H9 (cell line): ENCODE measurements at regions not wholly inside any gene's neighbourhood (a gene's known extent, or its start where the extent isn't known, plus 50 kb on each side); places are given as distances from the start of the nearest gene placed in this dataset.

Experiments used
- DNase-seq: peaks from one replicate; pipeline ENCODE4 v3.0.0-alpha.2; 2017
- H2AFZ ChIP-seq: one replicate; pipeline ENCODE4 v1.6.1; 2013; ENCODE audit warnings: mild to moderate bottlenecking, low read length, control low read depth, moderate library complexity
- H2AK5ac ChIP-seq: 2 replicates; pipeline ENCODE4 v1.6.1; 2013; ENCODE audit warnings: low read length, control low read depth, mixed read lengths; ENCODE audit not compliant: insufficient read length
- H2BK120ac ChIP-seq: one replicate; pipeline ENCODE4 v1.6.1; 2013; ENCODE audit warnings: low read depth, mild to moderate bottlenecking, low read length, control low read depth, inconsistent platforms; ENCODE audit not compliant: poor library complexity, severe bottlenecking
- H2BK12ac ChIP-seq: 2 replicates; pipeline ENCODE4 v1.6.1; 2013; ENCODE audit warnings: low read length, control low read depth, mixed read lengths, low read depth; ENCODE audit not compliant: insufficient read length
- H2BK15ac ChIP-seq: 2 replicates; pipeline ENCODE4 v1.6.1; 2013; ENCODE audit warnings: low read depth, low read length, control low read depth
- H2BK20ac ChIP-seq: one replicate; pipeline ENCODE4 v1.6.1; 2013; ENCODE audit warnings: low read depth, mild to moderate bottlenecking, low read length, control low read depth, inconsistent platforms; ENCODE audit not compliant: poor library complexity, severe bottlenecking
- H2BK5ac ChIP-seq: 2 replicates; pipeline ENCODE4 v1.6.1; 2013; ENCODE audit warnings: low read length, control low read depth, mixed read lengths; ENCODE audit not compliant: insufficient read length
- H3K14ac ChIP-seq: 2 replicates; pipeline ENCODE4 v1.6.1; 2013; ENCODE audit warnings: low read length, control low read depth; ENCODE audit not compliant: insufficient read depth
- H3K18ac ChIP-seq: 2 replicates; pipeline ENCODE4 v1.6.1; 2013; ENCODE audit warnings: low read depth, mild to moderate bottlenecking, mixed read lengths, low read length, control low read depth; ENCODE audit not compliant: insufficient read length
- H3K23ac ChIP-seq: 2 replicates; pipeline ENCODE4 v1.6.1; 2013; ENCODE audit warnings: low read length, control low read depth, mixed read lengths, low read depth; ENCODE audit not compliant: insufficient read length
- H3K23me2 ChIP-seq: 2 replicates; pipeline ENCODE4 v1.6.1; 2013; ENCODE audit warnings: low read depth, mild to moderate bottlenecking, mixed read lengths, low read length, control low read depth; ENCODE audit not compliant: insufficient read length, poor library complexity, severe bottlenecking
- H3K27ac ChIP-seq: 2 replicates; pipeline ENCODE4 v1.5.1; 2013; ENCODE audit warnings: low read length, control low read depth, mixed read lengths, low read depth; ENCODE audit not compliant: insufficient read length
- H3K27me3 ChIP-seq: 2 replicates; pipeline ENCODE4 v1.6.1; 2013; ENCODE audit warnings: low read length, control low read depth, inconsistent platforms; ENCODE audit not compliant: insufficient read depth
- H3K4ac ChIP-seq: 2 replicates; pipeline ENCODE4 v1.6.1; 2013; ENCODE audit warnings: low read depth, mild to moderate bottlenecking, control low read depth, inconsistent platforms, low read length, moderate library complexity
- H3K4me1 ChIP-seq: 2 replicates; pipeline ENCODE4 v1.6.1; 2013; ENCODE audit warnings: low read length, control low read depth, inconsistent platforms; ENCODE audit not compliant: insufficient read depth
- H3K4me2 ChIP-seq: 2 replicates; pipeline ENCODE4 v1.6.1; 2013; ENCODE audit warnings: low read length, control low read depth, mixed read lengths; ENCODE audit not compliant: insufficient read length, insufficient read depth
- H3K56ac ChIP-seq: 2 replicates; pipeline ENCODE4 v1.6.1; 2013; ENCODE audit warnings: low read depth, mild to moderate bottlenecking, mixed read lengths, low read length, control low read depth; ENCODE audit not compliant: insufficient read length
- H3K79me1 ChIP-seq: 2 replicates; pipeline ENCODE4 v1.6.1; 2013; ENCODE audit warnings: low read depth, mild to moderate bottlenecking, moderate library complexity, low read length, control low read depth, inconsistent platforms; ENCODE audit not compliant: insufficient read depth, poor library complexity, severe bottlenecking
- H3K79me2 ChIP-seq: 2 replicates; pipeline ENCODE4 v1.6.1; 2013; ENCODE audit warnings: low read length, control low read depth, inconsistent platforms; ENCODE audit not compliant: insufficient read depth
- H3K9ac ChIP-seq: 2 replicates; pipeline ENCODE4 v1.6.1; 2013; ENCODE audit warnings: low read length, control low read depth, mixed read lengths; ENCODE audit not compliant: insufficient read length; ENCODE audit errors: extremely low read depth
- H3K9me3 ChIP-seq: one replicate; pipeline ENCODE4 v1.6.1; 2013; ENCODE audit warnings: low read depth, low read length, inconsistent platforms; ENCODE audit not compliant: control insufficient read depth
- H3T11ph ChIP-seq: one replicate; pipeline ENCODE4 v1.6.1; 2013; ENCODE audit warnings: mild to moderate bottlenecking, low read length, control low read depth, inconsistent platforms
- H4K20me1 ChIP-seq: one replicate; pipeline ENCODE4 v1.6.1; 2013; ENCODE audit not compliant: control insufficient read depth, insufficient read length, insufficient read depth
- H4K5ac ChIP-seq: 2 replicates; pipeline ENCODE4 v1.6.1; 2013; ENCODE audit warnings: low read depth, mild to moderate bottlenecking, mixed read lengths, low read length, control low read depth; ENCODE audit not compliant: insufficient read length
- H4K8ac ChIP-seq: replicated peaks from 2 replicates; pipeline ENCODE4 v1.6.1; 2013; ENCODE audit warnings: low read length, control low read depth, mixed read lengths, low read depth; ENCODE audit not compliant: insufficient read length
- H4K91ac ChIP-seq: 2 replicates; pipeline ENCODE4 v1.6.1; 2013; ENCODE audit warnings: low read depth, mild to moderate bottlenecking, moderate library complexity, mixed read lengths, low read length, control low read depth; ENCODE audit not compliant: insufficient read length
- H3K27ac Mint-ChIP-seq, 3 experiments: 2 replicates in 2 of 3; 3 replicates in 1 of 3; pipeline ENCODE4 v1.8.0; 2020 to 2021; ENCODE audit warnings: mixed read lengths in 3 of 3, mild to moderate bottlenecking in 1 of 3, moderate library complexity in 1 of 3
- H3K27me3 Mint-ChIP-seq: 2 replicates; pipeline ENCODE4 v1.8.0; 2021; ENCODE audit warnings: low read depth, mild to moderate bottlenecking, moderate library complexity, mixed read lengths
- H3K36me3 Mint-ChIP-seq, 3 experiments: 2 replicates in 2 of 3; 3 replicates in 1 of 3; pipeline ENCODE4 v1.8.0; 2020 to 2021; ENCODE audit warnings: low read depth in 3 of 3, mixed read lengths in 3 of 3; ENCODE audit not compliant: insufficient read depth in 1 of 3
- H3K4me1 Mint-ChIP-seq, 2 experiments: 2 replicates each; pipeline ENCODE4 v1.8.0; 2020; ENCODE audit warnings: mixed read lengths in 2 of 2
- H3K4me3 Mint-ChIP-seq, 2 experiments: 2 replicates in 1 of 2; 3 replicates in 1 of 2; pipeline ENCODE4 v1.8.0; 2020 to 2021; ENCODE audit warnings: mild to moderate bottlenecking in 2 of 2, mixed read lengths in 2 of 2, moderate library complexity in 1 of 2
- H3K9me3 Mint-ChIP-seq, 2 experiments: 2 replicates in 1 of 2; 3 replicates in 1 of 2; pipeline ENCODE4 v1.8.0; 2020; ENCODE audit warnings: mild to moderate bottlenecking in 2 of 2, mixed read lengths in 2 of 2, moderate library complexity in 1 of 2
- WGBS: extraction: QIAGEN DNeasy Blood & Tissue Kit; methylation state at CpG from one replicate; pipeline ENCODE4 v1.1.7; 2013; ENCODE audit warnings: missing lambda C conversion rate, low lambda C conversion rate, mixed read lengths; ENCODE audit not compliant: insufficient read length; ENCODE audit errors: extremely low coverage; 5-methylcytosine and 5-hydroxymethylcytosine counted together
- TF ChIP-seq, protein P1 (sequence below): fragments of 200-600 bp; sonication (generic); conservative IDR thresholded peaks from 3 replicates; pipeline ENCODE4 v1.8.0; 2021; ENCODE audit warnings: antibody characterized with exemption, mild to moderate bottlenecking

DNA sequence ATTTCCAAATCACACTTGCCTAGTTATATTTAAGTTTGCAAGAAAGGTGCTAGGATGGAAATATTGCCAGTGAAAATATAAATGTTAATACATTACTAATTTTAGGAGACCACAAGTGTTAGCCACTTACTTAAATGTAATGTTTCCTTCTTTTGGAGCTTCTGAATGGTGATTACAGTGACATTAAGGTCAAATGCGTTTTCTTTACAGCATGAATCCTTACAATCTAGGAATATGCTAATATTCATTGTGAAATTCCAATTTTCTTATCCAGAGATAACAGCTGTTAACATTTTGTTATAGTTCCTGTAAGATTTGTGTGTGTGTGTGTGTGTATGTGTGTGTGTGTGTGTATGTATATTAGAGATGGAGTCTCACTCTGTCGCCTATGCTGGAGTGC is 70.2 kb upstream of the NUDT6 start:
- Histone ChIP-seq H2BK12ac (no peak overlapping the region), H3K23ac (no peak overlapping the region), H2AK5ac (no peak overlapping the region), H2AFZ (no peak overlapping the region), H2BK15ac (no peak overlapping the region), H3K27ac (no peak overlapping the region), H3K56ac (no peak overlapping the region), H4K20me1 (no peaks in the 10 kb centered on the region), H3K4me1 (no peaks in the 10 kb centered on the region), H3K27me3 (no peaks in the 10 kb centered on the region), H4K5ac (no peak overlapping the region), H3K23me2 (no peaks in the 10 kb centered on the region), H3K18ac (no peak overlapping the region), H2BK120ac (no peak overlapping the region), H3T11ph (no peak overlapping the region), H3K79me1 (peaks cover 6% of the 10 kb centered on the region), H3K4ac (no peak overlapping the region), H3K9ac (no peak overlapping the region), H3K79me2 (no peaks in the 10 kb centered on the region; the same call in 1 of the 2 replicates), H3K9me3 (no peaks in the 10 kb centered on the region), H4K91ac (no peak overlapping the region), H2BK20ac (no peak overlapping the region), H4K8ac (no peak overlapping the region), H3K14ac (no peak overlapping the region), H2BK5ac (no peak overlapping the region), H3K4me2 (no peak overlapping the region)
- Mint-ChIP-seq H3K4me1 (no peaks in the 10 kb centered on the region), H3K4me3 (no peak overlapping the region), H3K36me3 (peaks cover 19 to 30% (median 19%) of the 10 kb centered on the region in 3 experiments), H3K27ac (no peak overlapping the region), H3K9me3 (peaks cover 9 to 11% of the 10 kb centered on the region in 2 experiments), H3K27me3 (no peaks in the 10 kb centered on the region)
- TF ChIP-seq, protein P1, sequence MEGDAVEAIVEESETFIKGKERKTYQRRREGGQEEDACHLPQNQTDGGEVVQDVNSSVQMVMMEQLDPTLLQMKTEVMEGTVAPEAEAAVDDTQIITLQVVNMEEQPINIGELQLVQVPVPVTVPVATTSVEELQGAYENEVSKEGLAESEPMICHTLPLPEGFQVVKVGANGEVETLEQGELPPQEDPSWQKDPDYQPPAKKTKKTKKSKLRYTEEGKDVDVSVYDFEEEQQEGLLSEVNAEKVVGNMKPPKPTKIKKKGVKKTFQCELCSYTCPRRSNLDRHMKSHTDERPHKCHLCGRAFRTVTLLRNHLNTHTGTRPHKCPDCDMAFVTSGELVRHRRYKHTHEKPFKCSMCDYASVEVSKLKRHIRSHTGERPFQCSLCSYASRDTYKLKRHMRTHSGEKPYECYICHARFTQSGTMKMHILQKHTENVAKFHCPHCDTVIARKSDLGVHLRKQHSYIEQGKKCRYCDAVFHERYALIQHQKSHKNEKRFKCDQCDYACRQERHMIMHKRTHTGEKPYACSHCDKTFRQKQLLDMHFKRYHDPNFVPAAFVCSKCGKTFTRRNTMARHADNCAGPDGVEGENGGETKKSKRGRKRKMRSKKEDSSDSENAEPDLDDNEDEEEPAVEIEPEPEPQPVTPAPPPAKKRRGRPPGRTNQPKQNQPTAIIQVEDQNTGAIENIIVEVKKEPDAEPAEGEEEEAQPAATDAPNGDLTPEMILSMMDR = no peak
- WGBS = no CpG with 5 or more reads among the region's 2 CpGs
- no peak for DNase-seq
